Astrocyte (in vitro differentiated cells and primary cell): ENCODE measurements at regions not wholly inside any gene's neighbourhood (a gene's known extent, or its start where the extent isn't known, plus 50 kb on each side); places are given as distances from the start of the nearest gene placed in this dataset.
A peak's percentile ranks its signal among the peaks of the same experiment; 100 is the strongest.

ENCODE experiments used
- DNase-seq: peaks from one replicate; pipeline ENCODE4 v3.0.0-alpha.2; 2010; ENCODE audit warnings: low read depth
- FAIRE-seq: peaks from 2 replicates; lab custom pipeline; 2011; peaks lifted over from hg19 to GRCh38; lab: Jason Lieb, UNC
- H2AFZ ChIP-seq: 2 replicates; pipeline ENCODE4 v1.6.0; 2012; ENCODE audit warnings: low read depth, low read length, inconsistent platforms
- H3K27ac ChIP-seq: 2 replicates; pipeline ENCODE4 v1.5.1; 2011; ENCODE audit warnings: low read depth, low read length, inconsistent platforms
- H3K27me3 ChIP-seq: 2 replicates; pipeline ENCODE4 v1.6.0; 2011; ENCODE audit warnings: low read length, inconsistent platforms; ENCODE audit not compliant: insufficient read depth
- H3K36me3 ChIP-seq: 2 replicates; pipeline ENCODE4 v1.5.1; 2011; ENCODE audit warnings: low read length, inconsistent platforms; ENCODE audit not compliant: insufficient read depth
- H3K4me1 ChIP-seq: 2 replicates; pipeline ENCODE4 v1.5.1; 2011; ENCODE audit warnings: low read length, inconsistent platforms; ENCODE audit not compliant: insufficient read depth
- H3K4me2 ChIP-seq: 2 replicates; pipeline ENCODE4 v1.6.0; 2012; ENCODE audit warnings: low read length, inconsistent platforms
- H3K4me3 ChIP-seq: 2 replicates; pipeline ENCODE4 v1.5.1; 2011; ENCODE audit warnings: low read depth, mild to moderate bottlenecking, low read length, inconsistent platforms; ENCODE audit not compliant: insufficient read depth
- H3K79me2 ChIP-seq: 2 replicates; pipeline ENCODE4 v1.6.0; 2012; ENCODE audit warnings: mild to moderate bottlenecking, low read length, inconsistent platforms; ENCODE audit not compliant: insufficient read depth
- H3K9ac ChIP-seq: 2 replicates; pipeline ENCODE4 v1.6.0; 2012; ENCODE audit warnings: mild to moderate bottlenecking, low read length, inconsistent platforms
- H3K9me3 ChIP-seq: 2 replicates; pipeline ENCODE4 v1.5.1; 2012; ENCODE audit warnings: low read depth, mild to moderate bottlenecking, low read length, inconsistent platforms; ENCODE audit not compliant: insufficient read depth
- H4K20me1 ChIP-seq: 2 replicates; pipeline ENCODE4 v1.6.0; 2012; ENCODE audit warnings: low read length, inconsistent platforms; ENCODE audit not compliant: insufficient read depth
- H3K27ac Mint-ChIP-seq: one replicate; pipeline ENCODE4 v1.8.0; 2021; ENCODE audit warnings: mild to moderate bottlenecking, mixed read lengths; ENCODE audit not compliant: unreplicated experiment
- H3K27me3 Mint-ChIP-seq: one replicate; pipeline ENCODE4 v1.8.0; 2021; ENCODE audit warnings: low read depth, mixed read lengths; ENCODE audit not compliant: unreplicated experiment
- H3K36me3 Mint-ChIP-seq: one replicate; pipeline ENCODE4 v1.8.0; 2021; ENCODE audit warnings: low read depth, mixed read lengths; ENCODE audit not compliant: unreplicated experiment
- H3K4me1 Mint-ChIP-seq: one replicate; pipeline ENCODE4 v1.8.0; 2021; ENCODE audit warnings: low read depth, mixed read lengths; ENCODE audit not compliant: unreplicated experiment
- H3K4me3 Mint-ChIP-seq: one replicate; pipeline ENCODE4 v1.8.0; 2021; ENCODE audit warnings: mild to moderate bottlenecking, moderate library complexity, mixed read lengths; ENCODE audit not compliant: unreplicated experiment
- H3K9me3 Mint-ChIP-seq: one replicate; pipeline ENCODE4 v1.8.0; 2021; ENCODE audit warnings: mild to moderate bottlenecking, mixed read lengths; ENCODE audit not compliant: unreplicated experiment
- EZH2 ChIP-seq: IDR thresholded peaks from 2 replicates; pipeline ENCODE4 v1.6.1; 2012; ENCODE audit warnings: mild to moderate bottlenecking, low read length, inconsistent platforms; ENCODE audit not compliant: insufficient read depth
- TF ChIP-seq, protein P1 (sequence below): IDR thresholded peaks from 2 replicates; pipeline ENCODE4 v1.5.1; 2011; ENCODE audit warnings: low read depth, mild to moderate bottlenecking, inconsistent platforms, low read length, moderate library complexity; ENCODE audit not compliant: insufficient read depth

DNA sequence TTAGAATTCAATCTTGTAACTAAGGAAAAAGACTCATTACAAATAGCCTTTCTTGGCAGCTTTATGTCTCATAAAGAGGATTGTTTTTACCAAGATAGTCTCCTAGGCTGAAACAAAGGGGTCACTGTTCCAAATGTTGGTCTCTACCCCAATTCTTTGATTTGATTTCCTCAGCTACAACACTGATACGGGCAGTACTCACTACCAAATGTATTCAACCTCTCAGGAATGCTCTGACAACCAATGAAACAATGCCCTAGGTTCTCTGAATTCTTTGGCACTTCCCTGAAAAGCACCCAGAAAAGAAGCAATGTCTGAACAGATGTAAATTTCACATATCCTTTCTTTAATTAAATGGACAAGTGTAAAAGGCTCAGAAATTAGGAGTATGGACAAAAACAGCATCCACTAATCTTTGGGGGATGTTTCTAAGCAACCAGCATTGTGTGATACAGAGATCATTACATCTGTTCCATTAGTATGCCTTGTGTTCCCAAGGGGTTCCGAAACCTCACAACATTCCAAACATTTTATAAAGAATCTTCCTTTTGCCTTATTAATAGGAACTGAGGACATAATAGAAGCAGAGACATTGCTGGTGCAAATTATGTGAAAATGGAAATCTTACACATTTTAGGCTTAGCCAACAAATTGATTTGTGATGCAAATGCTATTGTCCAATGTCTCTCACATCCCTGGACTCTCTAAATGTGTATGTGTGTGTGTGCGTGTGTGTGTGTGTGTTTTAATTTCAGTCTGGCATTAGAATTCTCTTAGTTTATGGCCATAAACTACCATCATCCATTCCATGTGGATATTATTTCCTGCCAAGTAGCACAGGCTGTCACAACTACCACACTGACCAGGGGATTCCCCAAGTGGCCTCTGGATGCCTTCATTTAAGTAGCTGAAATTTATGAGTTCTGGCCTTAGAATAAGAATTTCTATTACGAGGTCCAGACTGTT is 276.0 kb downstream of the MTX2 start:
- H3K36me3 Mint-ChIP-seq = no peaks in the 10 kb centered on the region
- FAIRE-seq = no peak
- H3K79me2 ChIP-seq = no peaks in the 10 kb centered on the region
- no peaks in the 10 kb centered on the region for H3K4me1 ChIP-seq
- no peak overlapping the region for H3K4me3 Mint-ChIP-seq
- no peaks in the 10 kb centered on the region for H3K36me3 ChIP-seq
- no peaks in the 10 kb centered on the region for H3K9me3 Mint-ChIP-seq
- H3K27ac Mint-ChIP-seq = no peak overlapping the region
- H3K4me3 ChIP-seq = no peak overlapping the region
- no peak overlapping the region for H3K27ac ChIP-seq
- no peak overlapping the region for H3K4me2 ChIP-seq
- no peaks in the 10 kb centered on the region for H4K20me1 ChIP-seq
- no peak overlapping the region for H2AFZ ChIP-seq
- peaks cover 5% of the 10 kb centered on the region for H3K27me3 ChIP-seq
- H3K9ac ChIP-seq = no peak overlapping the region
- no peaks in the 10 kb centered on the region for H3K9me3 ChIP-seq
- DNase-seq = no peak
- peaks cover 7% of the 10 kb centered on the region for H3K27me3 Mint-ChIP-seq
- H3K4me1 Mint-ChIP-seq = no peaks in the 10 kb centered on the region
- TF ChIP-seq, protein P1, sequence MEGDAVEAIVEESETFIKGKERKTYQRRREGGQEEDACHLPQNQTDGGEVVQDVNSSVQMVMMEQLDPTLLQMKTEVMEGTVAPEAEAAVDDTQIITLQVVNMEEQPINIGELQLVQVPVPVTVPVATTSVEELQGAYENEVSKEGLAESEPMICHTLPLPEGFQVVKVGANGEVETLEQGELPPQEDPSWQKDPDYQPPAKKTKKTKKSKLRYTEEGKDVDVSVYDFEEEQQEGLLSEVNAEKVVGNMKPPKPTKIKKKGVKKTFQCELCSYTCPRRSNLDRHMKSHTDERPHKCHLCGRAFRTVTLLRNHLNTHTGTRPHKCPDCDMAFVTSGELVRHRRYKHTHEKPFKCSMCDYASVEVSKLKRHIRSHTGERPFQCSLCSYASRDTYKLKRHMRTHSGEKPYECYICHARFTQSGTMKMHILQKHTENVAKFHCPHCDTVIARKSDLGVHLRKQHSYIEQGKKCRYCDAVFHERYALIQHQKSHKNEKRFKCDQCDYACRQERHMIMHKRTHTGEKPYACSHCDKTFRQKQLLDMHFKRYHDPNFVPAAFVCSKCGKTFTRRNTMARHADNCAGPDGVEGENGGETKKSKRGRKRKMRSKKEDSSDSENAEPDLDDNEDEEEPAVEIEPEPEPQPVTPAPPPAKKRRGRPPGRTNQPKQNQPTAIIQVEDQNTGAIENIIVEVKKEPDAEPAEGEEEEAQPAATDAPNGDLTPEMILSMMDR = no peak
- TF ChIP-seq EZH2 = no peak

DNA sequence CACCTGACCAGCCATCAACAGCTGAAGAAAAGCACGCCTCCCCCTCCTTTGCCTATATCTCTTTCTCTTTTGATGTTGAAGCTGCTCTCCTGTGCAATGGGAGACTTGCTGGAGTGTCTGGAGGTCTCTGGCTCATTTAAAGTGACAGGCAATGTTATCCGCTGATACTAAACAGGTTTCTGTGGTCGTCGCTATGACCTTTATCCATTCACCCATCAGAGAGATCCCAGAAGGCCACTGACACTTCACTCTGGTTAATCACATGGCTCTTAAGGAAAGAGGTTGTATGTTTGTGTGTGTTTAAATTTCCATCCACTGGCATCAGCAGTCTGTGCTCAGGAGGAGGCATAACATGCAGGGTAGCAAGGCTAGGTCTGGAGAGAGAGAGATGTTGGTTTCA is 277.3 kb downstream of the MTX2 start:
- TF ChIP-seq, protein P1 = no peak
- H3K4me3 Mint-ChIP-seq = no peak overlapping the region

More for the DNA sequence above, 277.3 kb downstream of the MTX2 start:
- Mint-ChIP-seq H3K27ac (no peak overlapping the region), H3K27me3 (peaks cover 5% of the 10 kb centered on the region), H3K4me1 (no peaks in the 10 kb centered on the region), H3K36me3 (no peaks in the 10 kb centered on the region), H3K9me3 (no peaks in the 10 kb centered on the region)
- FAIRE-seq (peak; percentile 29), DNase-seq (no peak)
- H3K4me2 ChIP-seq = no peak overlapping the region
- H3K4me1 ChIP-seq = no peaks in the 10 kb centered on the region
- no peaks in the 10 kb centered on the region for H3K79me2 ChIP-seq
- H2AFZ ChIP-seq = no peak overlapping the region
- H3K9ac ChIP-seq = no peak overlapping the region
- no peaks in the 10 kb centered on the region for H3K36me3 ChIP-seq
- no peak overlapping the region for H3K27ac ChIP-seq
- H3K4me3 ChIP-seq = no peak overlapping the region
- H3K27me3 ChIP-seq = peaks cover 5% of the 10 kb centered on the region
- no peaks in the 10 kb centered on the region for H3K9me3 ChIP-seq
- H4K20me1 ChIP-seq = no peaks in the 10 kb centered on the region
